ENCODE measurements at regions not wholly inside any gene's neighbourhood (a gene's known extent, or its start where the extent isn't known, plus 50 kb on each side); places are given as distances from the start of the nearest gene placed in this dataset.

DNA sequence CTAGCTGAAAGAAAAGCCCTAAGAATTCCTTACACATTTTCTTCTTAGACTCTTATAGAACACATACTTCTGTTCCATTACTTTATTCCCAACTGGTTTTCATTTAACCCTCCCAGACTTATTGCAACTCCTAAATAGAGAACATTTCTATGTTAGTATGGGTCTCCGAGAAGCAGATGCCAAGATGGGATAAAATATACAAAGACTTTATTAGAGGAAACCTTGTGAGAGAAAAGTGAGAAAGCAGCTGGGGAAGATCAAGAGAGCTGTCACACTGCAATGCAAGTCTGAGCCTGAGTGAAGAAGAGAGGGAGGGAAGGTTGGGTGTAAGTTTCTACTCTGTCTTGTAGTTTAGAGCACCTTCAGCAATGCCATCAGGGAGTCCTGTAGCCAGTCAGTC is 979.3 kb downstream of the IGSF11 start:
- Mint-ChIP-seq H3K27ac (ENCODE audit: unreplicated experiment) (no peak overlapping the region), H3K36me3 (ENCODE audit: insufficient read depth, unreplicated experiment) (no peaks in the 10 kb centered on the region), H3K9me3 (ENCODE audit: unreplicated experiment) (no peaks in the 10 kb centered on the region), H3K27me3 (ENCODE audit: insufficient read depth, unreplicated experiment) (no peaks in the 10 kb centered on the region), H3K4me3 (ENCODE audit: unreplicated experiment) (no peak overlapping the region), H3K4me1 (ENCODE audit: low read depth, unreplicated experiment) (no peaks in the 10 kb centered on the region)
- no peak for TF ChIP-seq CTCF (IDR thresholded peaks at IDR 0.05; ENCODE audit: insufficient read depth in 1 of 2, low read depth in 1 of 2, low read length in 1 of 2, severe bottlenecking in 1 of 2, unreplicated experiment in 1 of 2)
- no peaks in the 10 kb centered on the region for H3K27me3 ChIP-seq (replicated peaks; ENCODE audit: control insufficient read depth, insufficient read depth, low read length)
- no peaks in the 10 kb centered on the region for H3K36me3 ChIP-seq (ENCODE audit: control insufficient read depth, insufficient read depth, low read length)
- ChIA-PET POLR2A (no interaction called here), CTCF (no interaction called here)
- no peak for DNase-seq
- H3K9me3 ChIP-seq = peaks cover 8% of the 10 kb centered on the region; the same call in 1 of the 2 replicates
- BruUV-seq (replicated peaks) = no TSS peak
- H3K4me1 ChIP-seq = no peaks in the 10 kb centered on the region
- intact Hi-C loops (cut with micrococcal nuclease; ENCODE audit: unreplicated experiment) = no loop called here
- H3K4me3 ChIP-seq (ENCODE audit: low read depth, low read length) = no peak overlapping the region

GRCh38 chr3:118057086-118057485 is 977.6 kb downstream of the IGSF11 start:
- Histone ChIP-seq H3K4me1 (no peaks in the 10 kb centered on the region), H3K36me3 (ENCODE audit: control insufficient read depth, insufficient read depth, low read length) (no peaks in the 10 kb centered on the region), H3K27me3 (replicated peaks; ENCODE audit: control insufficient read depth, insufficient read depth, low read length) (no peaks in the 10 kb centered on the region), H3K4me3 (ENCODE audit: low read depth, low read length) (no peak overlapping the region), H3K9me3 (peaks cover 3% of the 10 kb centered on the region; the same call in 1 of the 2 replicates)
- POLR2A ChIA-PET = no interaction called here
- intact Hi-C loops (cut with micrococcal nuclease; ENCODE audit: unreplicated experiment) = no loop called here
- Mint-ChIP-seq H3K4me1 (ENCODE audit: low read depth, unreplicated experiment) (no peaks in the 10 kb centered on the region), H3K27ac (ENCODE audit: unreplicated experiment) (no peak overlapping the region), H3K9me3 (ENCODE audit: unreplicated experiment) (no peaks in the 10 kb centered on the region), H3K4me3 (ENCODE audit: unreplicated experiment) (no peak overlapping the region), H3K27me3 (ENCODE audit: insufficient read depth, unreplicated experiment) (no peaks in the 10 kb centered on the region), H3K36me3 (ENCODE audit: insufficient read depth, unreplicated experiment) (no peaks in the 10 kb centered on the region)
- no peak for DNase-seq
- BruUV-seq (replicated peaks) = no TSS peak
- no peak for TF ChIP-seq CTCF (IDR thresholded peaks at IDR 0.05; ENCODE audit: insufficient read depth in 1 of 2, low read depth in 1 of 2, low read length in 1 of 2, severe bottlenecking in 1 of 2, unreplicated experiment in 1 of 2)
- CTCF ChIA-PET = no interaction called here

DNA sequence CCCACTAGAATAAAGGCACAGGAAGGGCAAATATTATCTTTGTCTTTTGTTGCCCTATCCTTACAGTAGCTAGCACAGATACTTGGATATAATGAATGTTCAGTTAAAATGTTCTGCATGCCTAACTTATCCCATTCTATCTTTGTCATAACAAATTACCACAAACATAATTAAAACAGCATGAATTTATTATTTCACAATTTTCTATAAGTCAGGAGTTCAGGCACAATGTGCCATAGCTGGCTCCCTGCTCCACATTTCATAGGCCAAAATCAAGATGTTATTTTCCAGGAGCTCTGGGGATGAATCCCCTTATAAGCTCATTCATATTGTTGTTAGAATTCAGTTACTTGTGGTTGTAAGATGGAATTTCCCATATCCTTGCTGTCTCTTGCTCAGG is 975.5 kb downstream of the IGSF11 start:
- H3K4me3 Mint-ChIP-seq (ENCODE audit: unreplicated experiment) = no peak overlapping the region
- no peaks in the 10 kb centered on the region for H3K36me3 Mint-ChIP-seq (ENCODE audit: insufficient read depth, unreplicated experiment)
- intact Hi-C loops (cut with micrococcal nuclease; ENCODE audit: unreplicated experiment) = no loop called here
- H3K9me3 ChIP-seq = peaks cover 3% of the 10 kb centered on the region; the same call in 1 of the 2 replicates
- H3K27ac Mint-ChIP-seq (ENCODE audit: unreplicated experiment) = no peak overlapping the region
- no peaks in the 10 kb centered on the region for H3K9me3 Mint-ChIP-seq (ENCODE audit: unreplicated experiment)
- H3K4me1 Mint-ChIP-seq (ENCODE audit: low read depth, unreplicated experiment) = no peaks in the 10 kb centered on the region
- no peak for TF ChIP-seq CTCF (IDR thresholded peaks at IDR 0.05; ENCODE audit: insufficient read depth in 1 of 2, low read depth in 1 of 2, low read length in 1 of 2, severe bottlenecking in 1 of 2, unreplicated experiment in 1 of 2)
- DNase-seq = no peak
- H3K4me1 ChIP-seq = no peaks in the 10 kb centered on the region
- H3K4me3 ChIP-seq (ENCODE audit: low read depth, low read length) = no peak overlapping the region
- no peaks in the 10 kb centered on the region for H3K36me3 ChIP-seq (ENCODE audit: control insufficient read depth, insufficient read depth, low read length)
- no peaks in the 10 kb centered on the region for H3K27me3 ChIP-seq (replicated peaks; ENCODE audit: control insufficient read depth, insufficient read depth, low read length)
- POLR2A ChIA-PET = no interaction called here
- CTCF ChIA-PET = no interaction called here
- no TSS peak for BruUV-seq (replicated peaks)
- H3K27me3 Mint-ChIP-seq (ENCODE audit: insufficient read depth, unreplicated experiment) = no peaks in the 10 kb centered on the region
